ENCODE measurements at regions not wholly inside any gene's neighbourhood (a gene's known extent, or its start where the extent isn't known, plus 50 kb on each side); places are given as distances from the start of the nearest gene placed in this dataset.
"Not testable (repeated sequence)": the region's sequence is repeated elsewhere in the genome, so short reads cannot be mapped to it uniquely, and the experiment has no call there.

- not testable (repeated sequence) for TF ChIP-seq CTCF (conservative IDR thresholded peaks at IDR 0.05 in 1 of 2, IDR thresholded peaks at IDR 0.05 in 1 of 2; ENCODE audit: low read depth in 1 of 2, low read length in 2 of 2); EZH2 (IDR thresholded peaks at IDR 0.05; ENCODE audit: low read length, missing control alignments)
Observed at GRCh38 chr18:14952444-14953077, 204.6 kb downstream of the ANKRD30B start.

Measured in fibroblast of lung (primary cell).